HepG2 (cell line): ENCODE measurements at regions not wholly inside any gene's neighbourhood (a gene's known extent, or its start where the extent isn't known, plus 50 kb on each side); places are given as distances from the start of the nearest gene placed in this dataset.

Experiments used
- ATAC-seq: fragments of 200-7000 bp; cut with Tn5 transposase; 3 replicates; pipeline ENCODE4 v1.9.1; 2020; ENCODE audit warnings: mild to moderate bottlenecking, moderate library complexity
- BruUV-seq: library from RNA; stranded (reverse); fragments of 400-500 nt; replicated peaks from 2 replicates; lab custom pipeline; 2021; lab: Mats Ljungman, UMichigan
- CTCF ChIA-PET: fragments of 300-600 bp; formaldehyde crosslinking; extraction: SDS; loops from one replicate; lab custom pipeline; 2021; ENCODE audit warnings: low total read pairs, inconsistent platforms, low intra/inter-chr PET ratio; lab: Yijun Ruan, JAX
- POLR2A ChIA-PET: fragments of 350-600 bp; sonication (Branson Sonifier 250); formaldehyde crosslinking; loops from one replicate; lab custom pipeline; 2020; ENCODE audit warnings: antibody characterized with exemption, inconsistent platforms; lab: Yijun Ruan, JAX
- DNase-seq: peaks from one replicate; pipeline ENCODE4 v3.0.0-alpha.2; 2015; ENCODE audit warnings: low spot score
- FAIRE-seq: peaks from 3 replicates; lab custom pipeline; 2011; peaks lifted over from hg19 to GRCh38; lab: Jason Lieb, UNC
- H2AFZ ChIP-seq: one replicate; pipeline ENCODE4 v1.6.1; 2011; ENCODE audit warnings: low read length, inconsistent platforms
- H3K27ac ChIP-seq: fragments of 300-600 bp; 3 replicates; pipeline ENCODE4 v1.8.0; 2011; ENCODE audit warnings: mixed run types, mild to moderate bottlenecking, mixed read lengths, low read length, inconsistent platforms; ENCODE audit not compliant: insufficient read depth; ENCODE audit errors: extremely low read length
- H3K27me3 ChIP-seq, 2 experiments: fragments of 200-600 bp in 1 of 2; 2 replicates in 1 of 2; 3 replicates in 1 of 2; pipeline versions ENCODE4 v1.6.0 to v1.8.0; 2011; ENCODE audit warnings: low read length in 2 of 2, mild to moderate bottlenecking in 2 of 2, moderate library complexity in 2 of 2, inconsistent platforms in 1 of 2; ENCODE audit not compliant: insufficient read depth in 2 of 2, control insufficient read depth in 1 of 2
- H3K36me3 ChIP-seq, 2 experiments: fragments of 200-600 bp in 1 of 2; replicated peaks in 1 of 2; 2 replicates in 1 of 2; 3 replicates in 1 of 2; pipeline versions ENCODE4 v1.5.1 to v1.8.0; 2011; ENCODE audit warnings: low read length in 2 of 2, inconsistent platforms in 1 of 2; ENCODE audit not compliant: insufficient read depth in 2 of 2, control insufficient read depth in 1 of 2
- H3K4me1 ChIP-seq: 2 replicates; pipeline ENCODE4 v1.5.1; 2012; ENCODE audit warnings: low read length, inconsistent platforms; ENCODE audit not compliant: insufficient read depth
- H3K4me2 ChIP-seq: 2 replicates; pipeline ENCODE4 v1.6.0; 2011; ENCODE audit warnings: low read depth, low read length, inconsistent platforms
- H3K4me3 ChIP-seq, 3 experiments: fragments of 200-600 bp in 1 of 3; sonication (generic), shearing (Covaris generic) in 1 of 3; replicated peaks in 1 of 3; 2 replicates each; pipeline ENCODE4 v1.5.1; 2011 to 2016; ENCODE audit warnings: low read length in 3 of 3, inconsistent platforms in 2 of 3, low read depth in 2 of 3, mild to moderate bottlenecking in 2 of 3, control low read depth in 1 of 3, mixed read lengths in 1 of 3; ENCODE audit not compliant: insufficient read depth in 1 of 3
- H3K79me2 ChIP-seq: one replicate; pipeline ENCODE4 v1.6.1; 2011; ENCODE audit warnings: low read length, inconsistent platforms; ENCODE audit not compliant: insufficient read depth
- H3K9ac ChIP-seq: 2 replicates; pipeline ENCODE4 v1.6.0; 2011; ENCODE audit warnings: mild to moderate bottlenecking, low read depth, low read length, inconsistent platforms; ENCODE audit not compliant: insufficient read depth
- H3K9me3 ChIP-seq: 2 replicates; pipeline ENCODE4 v1.5.1; 2012; ENCODE audit warnings: mild to moderate bottlenecking, low read length
- H4K20me1 ChIP-seq: 2 replicates; pipeline ENCODE4 v1.6.0; 2011; ENCODE audit warnings: inconsistent platforms, mild to moderate bottlenecking, low read length, moderate library complexity; ENCODE audit not compliant: insufficient read depth
- CC2D1A ChIP-seq: sonication (generic); formaldehyde crosslinking; IDR thresholded peaks from 2 replicates; pipeline ENCODE4 v1.8.1; 2023; ENCODE audit warnings: mild to moderate bottlenecking, missing genetic modification reagents
- CCAR2 ChIP-seq: fragments of 200-400 bp; formaldehyde crosslinking; optimal IDR thresholded peaks from 2 replicates; pipeline ENCODE3; 2018; ENCODE audit warnings: low read depth, mild to moderate bottlenecking, low read length, moderate library complexity
- CHD4 ChIP-seq: fragments of 200-600 bp; sonication (generic); IDR thresholded peaks from 2 replicates; pipeline ENCODE4 v1.7.0; 2017; ENCODE audit warnings: mild to moderate bottlenecking, low read length, borderline replicate concordance
- MBD4 ChIP-seq: IDR thresholded peaks from 2 replicates; pipeline ENCODE4 v1.6.1; 2012; ENCODE audit warnings: low read length, inconsistent platforms, borderline replicate concordance
- NR2C2 ChIP-seq: sonication (generic); formaldehyde crosslinking; IDR thresholded peaks from 2 replicates; pipeline ENCODE4 v1.4.0; 2020; ENCODE audit warnings: missing genetic modification reagents, mild to moderate bottlenecking, moderate library complexity, borderline replicate concordance
- PHF5A ChIP-seq: IDR thresholded peaks from one replicate; pipeline ENCODE4 v1.6.1; 2018; ENCODE audit warnings: low read depth, missing genetic modification reagents; ENCODE audit not compliant: unreplicated experiment
- SNAPC5 ChIP-seq: sonication (generic); formaldehyde crosslinking; IDR thresholded peaks from 2 replicates; pipeline ENCODE4 v1.8.1; 2023; ENCODE audit warnings: mild to moderate bottlenecking, missing genetic modification reagents, borderline replicate concordance
- ZNF160 ChIP-seq: sonication (generic); formaldehyde crosslinking; IDR thresholded peaks from 2 replicates; pipeline ENCODE4 v1.8.0; 2022; ENCODE audit warnings: mild to moderate bottlenecking, inconsistent platforms, missing genetic modification reagents
- ZNF333 ChIP-seq: sonication (generic); formaldehyde crosslinking; IDR thresholded peaks from 2 replicates; pipeline ENCODE4 v1.4.0; 2020; ENCODE audit warnings: mild to moderate bottlenecking, missing genetic modification reagents, borderline replicate concordance
- ZNF607 ChIP-seq: sonication (generic); formaldehyde crosslinking; IDR thresholded peaks from 2 replicates; pipeline ENCODE4 v1.5.1; 2020; ENCODE audit warnings: missing genetic modification reagents, mild to moderate bottlenecking, borderline replicate concordance
- ZNF780A ChIP-seq: sonication (generic); formaldehyde crosslinking; IDR thresholded peaks from 2 replicates; pipeline ENCODE4 v1.8.0; 2022; ENCODE audit warnings: mild to moderate bottlenecking, missing genetic modification reagents, moderate library complexity
- in situ Hi-C: cut with HindIII; loops from 2 replicates; pipeline ENCODE4 v1.10.0; 2017; ENCODE audit warnings: low pct_unique_long_range_greater_than_20kb; ENCODE audit not compliant: extremely low pct_ligation_motif_present
- intact Hi-C: fragments of 100-400 bp; cut with micrococcal nuclease; formaldehyde crosslinking; loops from one replicate; pipeline ENCODE4 v1.10.0; 2022; ENCODE audit not compliant: unreplicated experiment
- TF ChIP-seq, protein P1 (sequence below): sonication (generic); formaldehyde crosslinking; IDR thresholded peaks from 2 replicates; pipeline ENCODE4 v1.5.0; 2020; ENCODE audit warnings: missing genetic modification reagents
- TF ChIP-seq, protein P2 (sequence below): IDR thresholded peaks from 2 replicates; pipeline ENCODE4 v1.6.1; 2016; ENCODE audit warnings: control low read depth
- TF ChIP-seq, protein P3 (sequence below), 2 experiments: sonication (generic) in 1 of 2; formaldehyde crosslinking in 1 of 2; IDR thresholded peaks; 2 replicates each; pipeline versions ENCODE4 v1.5.1 to v1.6.1; 2011 to 2020; ENCODE audit warnings: borderline replicate concordance in 1 of 2, low read depth in 1 of 2, low read length in 1 of 2, mild to moderate bottlenecking in 1 of 2, missing genetic modification reagents in 1 of 2, moderate library complexity in 1 of 2

GRCh38 chr9:119483153-119483552, 113.9 kb upstream of the BRINP1 start:
- BruUV-seq, result no TSS peak
- POLR2A ChIA-PET, result no interaction called here
- TF ChIP-seq ZNF607 (CRISPR knock-in tag) (no peak), ZNF780A (no peak), ZNF333 (no peak), MBD4 (no peak), SNAPC5 (CRISPR knock-in tag) (no peak), CC2D1A (no peak), PHF5A (no peak), CHD4 (no peak), ZNF160 (CRISPR knock-in tag) (no peak), NR2C2 (CRISPR knock-in tag) (no peak), CCAR2 (no peak)
- TF ChIP-seq, protein P1, sequence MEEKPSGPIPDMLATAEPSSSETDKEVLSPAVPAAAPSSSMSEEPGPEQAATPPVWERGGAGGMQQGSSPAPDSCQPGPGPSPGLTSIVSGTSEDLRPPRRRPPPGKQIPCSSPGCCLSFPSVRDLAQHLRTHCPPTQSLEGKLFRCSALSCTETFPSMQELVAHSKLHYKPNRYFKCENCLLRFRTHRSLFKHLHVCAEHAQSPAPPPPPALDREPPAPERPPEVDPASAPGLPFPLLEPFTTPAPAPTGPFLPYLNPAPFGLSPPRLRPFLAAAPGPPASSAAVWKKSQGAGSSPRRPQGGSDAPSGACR (CRISPR knock-in tag), result no peak
- TF ChIP-seq, protein P2, sequence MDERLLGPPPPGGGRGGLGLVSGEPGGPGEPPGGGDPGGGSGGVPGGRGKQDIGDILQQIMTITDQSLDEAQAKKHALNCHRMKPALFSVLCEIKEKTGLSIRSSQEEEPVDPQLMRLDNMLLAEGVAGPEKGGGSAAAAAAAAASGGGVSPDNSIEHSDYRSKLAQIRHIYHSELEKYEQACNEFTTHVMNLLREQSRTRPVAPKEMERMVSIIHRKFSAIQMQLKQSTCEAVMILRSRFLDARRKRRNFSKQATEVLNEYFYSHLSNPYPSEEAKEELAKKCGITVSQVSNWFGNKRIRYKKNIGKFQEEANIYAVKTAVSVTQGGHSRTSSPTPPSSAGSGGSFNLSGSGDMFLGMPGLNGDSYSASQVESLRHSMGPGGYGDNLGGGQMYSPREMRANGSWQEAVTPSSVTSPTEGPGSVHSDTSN (CRISPR knock-in tag), result no peak
- TF ChIP-seq, protein P3, sequence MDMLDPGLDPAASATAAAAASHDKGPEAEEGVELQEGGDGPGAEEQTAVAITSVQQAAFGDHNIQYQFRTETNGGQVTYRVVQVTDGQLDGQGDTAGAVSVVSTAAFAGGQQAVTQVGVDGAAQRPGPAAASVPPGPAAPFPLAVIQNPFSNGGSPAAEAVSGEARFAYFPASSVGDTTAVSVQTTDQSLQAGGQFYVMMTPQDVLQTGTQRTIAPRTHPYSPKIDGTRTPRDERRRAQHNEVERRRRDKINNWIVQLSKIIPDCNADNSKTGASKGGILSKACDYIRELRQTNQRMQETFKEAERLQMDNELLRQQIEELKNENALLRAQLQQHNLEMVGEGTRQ (IDR thresholded peaks at IDR 0.05; ENCODE audit: low read depth, low read length), result no peak
- TF ChIP-seq, protein P3 (CRISPR knock-in tag; IDR thresholded peaks at IDR 0.05; ENCODE audit: borderline replicate concordance), result no peak

More at GRCh38 chr9:119483153-119483552, 113.9 kb upstream of the BRINP1 start:
- Histone ChIP-seq H3K9ac (no peak overlapping the region), H3K9me3 (no peaks in the 10 kb centered on the region), H3K4me1 (no peaks in the 10 kb centered on the region), H3K27me3 (no peaks in the 10 kb centered on the region), H4K20me1 (no peaks in the 10 kb centered on the region), H3K27ac (no peak overlapping the region), H3K79me2 (no peaks in the 10 kb centered on the region), H3K4me2 (no peak overlapping the region), H2AFZ (no peak overlapping the region), H3K4me3 (no peak overlapping the region), H3K36me3 (no peaks in the 10 kb centered on the region)
- intact Hi-C loops (no loop called here), in situ Hi-C loops (no loop called here)
- no peak for DNase-seq
- no peak for FAIRE-seq
- CTCF ChIA-PET, result no interaction called here
- ATAC-seq, result no peak
